KMS-11 (cell line): ENCODE measurements at regions not wholly inside any gene's neighbourhood (a gene's known extent, or its start where the extent isn't known, plus 50 kb on each side); places are given as distances from the start of the nearest gene placed in this dataset.

Experiments
- H2AFZ ChIP-seq: fragments of 200-600 bp; sonication (generic); 2 replicates; pipeline ENCODE4 v1.6.1; 2016; ENCODE audit warnings: antibody characterized with exemption, mixed run types, low read depth
- H3K27ac ChIP-seq: fragments of 200-600 bp; sonication (generic); 2 replicates; pipeline ENCODE4 v1.6.1; 2016; ENCODE audit warnings: mild to moderate bottlenecking, mixed run types
- H3K27me3 ChIP-seq: fragments of 200-600 bp; sonication (generic); 2 replicates; pipeline ENCODE4 v1.6.1; 2017; ENCODE audit warnings: mild to moderate bottlenecking, low read depth, mixed run types, moderate library complexity; ENCODE audit not compliant: insufficient read depth
- H3K36me3 ChIP-seq: fragments of 200-600 bp; sonication (generic); 2 replicates; pipeline ENCODE4 v1.6.1; 2017; ENCODE audit warnings: mild to moderate bottlenecking, mixed run types; ENCODE audit not compliant: insufficient read depth
- H3K4me1 ChIP-seq: fragments of 200-600 bp; sonication (generic); 2 replicates; pipeline ENCODE4 v1.6.1; 2016; ENCODE audit warnings: mild to moderate bottlenecking, low read depth, mixed run types; ENCODE audit not compliant: poor library complexity, severe bottlenecking
- H3K4me2 ChIP-seq: fragments of 200-600 bp; sonication (generic); 2 replicates; pipeline ENCODE4 v1.7.0; 2016; ENCODE audit warnings: mild to moderate bottlenecking, mixed run types
- H3K4me3 ChIP-seq: fragments of 200-600 bp; sonication (generic); IDR thresholded peaks from 2 replicates; pipeline ENCODE4 v1.6.1; 2017; ENCODE audit warnings: low read depth, low read length, mixed read lengths; ENCODE audit not compliant: insufficient read depth
- H3K79me2 ChIP-seq: fragments of 200-600 bp; sonication (generic); 2 replicates; pipeline ENCODE4 v1.6.1; 2016; ENCODE audit warnings: low read depth, mixed run types; ENCODE audit not compliant: insufficient read depth
- H3K9ac ChIP-seq: fragments of 200-600 bp; sonication (generic); 2 replicates; pipeline ENCODE4 v1.6.1; 2016; ENCODE audit warnings: mild to moderate bottlenecking, mixed run types
- H4K20me1 ChIP-seq: fragments of 200-600 bp; sonication (generic); 2 replicates; pipeline ENCODE4 v1.6.1; 2016; ENCODE audit warnings: mild to moderate bottlenecking, mixed run types; ENCODE audit not compliant: insufficient read depth
- TF ChIP-seq, protein P1 (sequence below): fragments of 200-600 bp; sonication (generic); conservative IDR thresholded peaks from 2 replicates; pipeline ENCODE4 v1.6.1; 2017; ENCODE audit warnings: low read depth, mild to moderate bottlenecking, antibody characterized with exemption, low read length, moderate library complexity, mixed read lengths

DNA sequence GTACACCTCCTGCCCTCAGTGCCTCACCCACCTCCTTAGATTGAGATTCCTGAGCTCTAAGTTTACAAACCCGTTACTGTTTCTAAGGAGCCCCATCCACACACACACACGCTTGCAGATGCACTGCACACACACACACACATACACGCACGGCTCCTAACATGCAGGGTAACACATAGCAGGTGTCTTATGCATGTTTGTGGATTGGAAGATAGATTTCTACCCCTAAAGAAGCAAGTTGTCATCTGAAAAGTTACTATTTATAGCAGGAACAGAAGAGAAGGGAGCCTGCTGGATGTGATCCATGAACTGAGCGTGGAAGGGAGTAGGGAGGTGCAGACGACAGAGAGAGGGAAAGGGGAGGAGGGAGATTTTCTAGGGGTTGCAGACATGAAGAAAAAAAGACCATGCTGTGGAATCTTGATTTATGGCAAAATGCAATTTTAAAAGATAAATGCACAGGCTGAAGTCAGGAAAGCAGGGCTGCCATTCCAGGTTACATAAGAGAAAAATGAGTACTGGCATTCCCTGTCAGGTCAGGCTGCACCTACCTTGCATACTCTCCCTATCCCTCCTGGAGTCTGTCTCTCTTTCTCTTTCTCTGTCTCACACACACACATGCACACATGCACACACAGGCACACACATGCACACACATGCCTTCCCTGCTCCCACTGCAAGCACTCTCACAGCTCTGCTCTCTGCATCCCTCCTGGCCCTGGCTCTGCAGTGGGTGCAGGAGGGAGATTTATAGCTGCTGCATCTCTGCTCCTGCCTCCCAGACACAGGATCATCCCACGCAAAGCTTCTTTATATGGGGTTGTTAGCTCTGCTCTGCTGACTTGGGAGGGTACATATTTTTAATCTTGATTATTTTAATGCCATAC lies 192.6 kb upstream of the MYT1L start:
- TF ChIP-seq, protein P1, sequence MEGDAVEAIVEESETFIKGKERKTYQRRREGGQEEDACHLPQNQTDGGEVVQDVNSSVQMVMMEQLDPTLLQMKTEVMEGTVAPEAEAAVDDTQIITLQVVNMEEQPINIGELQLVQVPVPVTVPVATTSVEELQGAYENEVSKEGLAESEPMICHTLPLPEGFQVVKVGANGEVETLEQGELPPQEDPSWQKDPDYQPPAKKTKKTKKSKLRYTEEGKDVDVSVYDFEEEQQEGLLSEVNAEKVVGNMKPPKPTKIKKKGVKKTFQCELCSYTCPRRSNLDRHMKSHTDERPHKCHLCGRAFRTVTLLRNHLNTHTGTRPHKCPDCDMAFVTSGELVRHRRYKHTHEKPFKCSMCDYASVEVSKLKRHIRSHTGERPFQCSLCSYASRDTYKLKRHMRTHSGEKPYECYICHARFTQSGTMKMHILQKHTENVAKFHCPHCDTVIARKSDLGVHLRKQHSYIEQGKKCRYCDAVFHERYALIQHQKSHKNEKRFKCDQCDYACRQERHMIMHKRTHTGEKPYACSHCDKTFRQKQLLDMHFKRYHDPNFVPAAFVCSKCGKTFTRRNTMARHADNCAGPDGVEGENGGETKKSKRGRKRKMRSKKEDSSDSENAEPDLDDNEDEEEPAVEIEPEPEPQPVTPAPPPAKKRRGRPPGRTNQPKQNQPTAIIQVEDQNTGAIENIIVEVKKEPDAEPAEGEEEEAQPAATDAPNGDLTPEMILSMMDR, result no peak
- no peak overlapping the region for H3K4me2 ChIP-seq

DNA sequence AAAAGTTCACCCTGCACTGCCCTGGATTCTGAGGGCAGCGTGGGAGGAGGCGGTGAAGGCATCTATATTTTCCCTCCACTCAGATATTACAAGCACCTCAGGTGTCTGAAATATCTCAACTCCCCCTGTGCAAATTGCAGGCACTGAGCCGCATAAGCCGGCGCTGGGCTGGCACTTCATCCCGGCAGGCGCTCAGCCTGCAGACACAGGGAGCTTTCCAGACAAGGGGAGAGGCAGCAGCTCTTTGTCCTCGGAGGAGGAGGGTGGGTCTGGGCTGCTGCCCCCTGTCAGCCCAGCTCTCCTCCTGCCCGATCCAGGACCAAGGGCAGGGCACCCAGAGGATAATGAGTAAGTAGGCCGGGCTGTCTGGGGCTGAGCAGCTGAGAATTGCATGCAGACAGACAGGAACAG lies 189.3 kb upstream of the MYT1L start:
- no peak overlapping the region for H3K4me2 ChIP-seq
- no peak overlapping the region for H2AFZ ChIP-seq
- H3K4me1 ChIP-seq, result no peaks in the 10 kb centered on the region
- H3K27ac ChIP-seq, result no peak overlapping the region
- H4K20me1 ChIP-seq, result no peaks in the 10 kb centered on the region
- no peaks in the 10 kb centered on the region for H3K27me3 ChIP-seq
- no peaks in the 10 kb centered on the region for H3K36me3 ChIP-seq
- no peaks in the 10 kb centered on the region for H3K79me2 ChIP-seq
- TF ChIP-seq, protein P1, result no peak
- H3K4me3 ChIP-seq, result no peak overlapping the region
- H3K9ac ChIP-seq, result no peak overlapping the region

More for the DNA sequence above, 192.6 kb upstream of the MYT1L start:
- H3K4me1 ChIP-seq, result no peaks in the 10 kb centered on the region
- H4K20me1 ChIP-seq, result no peaks in the 10 kb centered on the region
- no peak overlapping the region for H3K4me3 ChIP-seq
- no peak overlapping the region for H2AFZ ChIP-seq
- H3K36me3 ChIP-seq, result no peaks in the 10 kb centered on the region
- no peak overlapping the region for H3K9ac ChIP-seq
- no peaks in the 10 kb centered on the region for H3K79me2 ChIP-seq
- no peak overlapping the region for H3K27ac ChIP-seq
- H3K27me3 ChIP-seq, result no peaks in the 10 kb centered on the region

DNA sequence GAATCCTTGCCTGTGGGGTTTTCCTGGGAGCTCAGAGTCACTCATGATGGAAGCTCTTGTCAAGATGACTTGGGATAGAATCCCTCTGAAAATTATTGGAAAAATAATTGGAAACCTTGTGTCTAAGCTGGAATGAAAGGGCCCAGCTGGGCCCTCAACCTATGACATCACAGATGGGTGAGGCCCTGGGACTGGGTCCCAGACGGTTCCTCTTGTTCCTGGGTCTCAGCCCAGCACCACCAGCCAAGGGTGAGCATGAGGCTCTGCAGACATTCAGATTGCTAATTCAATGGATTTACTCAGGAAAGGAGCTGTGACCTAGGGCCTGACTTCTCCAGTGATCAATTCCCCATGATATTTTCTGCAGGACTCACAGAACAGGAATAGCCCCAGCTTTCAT lies 188.3 kb upstream of the MYT1L start:
- no peak overlapping the region for H3K27ac ChIP-seq
- no peak overlapping the region for H2AFZ ChIP-seq
- TF ChIP-seq, protein P1, result no peak
- H3K4me1 ChIP-seq, result no peaks in the 10 kb centered on the region
- no peaks in the 10 kb centered on the region for H3K79me2 ChIP-seq
- H4K20me1 ChIP-seq, result no peaks in the 10 kb centered on the region
- no peak overlapping the region for H3K4me2 ChIP-seq
- H3K36me3 ChIP-seq, result no peaks in the 10 kb centered on the region
- H3K4me3 ChIP-seq, result no peak overlapping the region
- H3K27me3 ChIP-seq, result no peaks in the 10 kb centered on the region
- H3K9ac ChIP-seq, result no peak overlapping the region

DNA sequence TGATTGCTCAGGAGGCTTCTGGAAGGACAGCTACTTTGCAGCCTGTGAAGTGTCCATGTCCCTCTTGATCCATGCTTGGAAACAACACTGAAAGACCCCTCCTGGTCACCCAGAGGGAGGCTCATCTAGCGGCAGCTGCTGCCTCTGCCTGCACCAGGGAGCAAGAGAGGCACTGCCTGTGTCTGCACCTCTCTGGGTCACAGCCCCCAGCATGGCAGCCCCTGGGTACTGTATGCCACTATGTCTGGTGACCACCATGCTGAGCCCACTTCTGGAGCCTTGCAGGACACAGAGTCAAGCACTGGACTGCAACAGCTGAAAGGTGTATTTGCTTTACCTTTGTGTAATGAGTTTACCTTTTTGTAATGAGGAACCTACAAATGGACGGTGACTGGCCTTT lies 186.3 kb upstream of the MYT1L start:
- Histone ChIP-seq H3K4me1 (no peaks in the 10 kb centered on the region), H3K79me2 (no peaks in the 10 kb centered on the region), H3K4me3 (no peak overlapping the region), H2AFZ (no peak overlapping the region), H4K20me1 (no peaks in the 10 kb centered on the region), H3K9ac (no peak overlapping the region), H3K27me3 (no peaks in the 10 kb centered on the region), H3K4me2 (no peak overlapping the region), H3K27ac (no peak overlapping the region), H3K36me3 (no peaks in the 10 kb centered on the region)
- TF ChIP-seq, protein P1, result no peak
